IMR-90 (cell line): ENCODE measurements at regions not wholly inside any gene's neighbourhood (a gene's known extent, or its start where the extent isn't known, plus 50 kb on each side); places are given as distances from the start of the nearest gene placed in this dataset.

Experiments used
- ATAC-seq: fragments of 200-7000 bp; cut with Tn5 transposase; 2 replicates; pipeline ENCODE4 v1.9.1; 2020; ENCODE audit warnings: low read depth, mild to moderate bottlenecking, moderate library complexity
- BruUV-seq: library from RNA; stranded (reverse); fragments of 400-500 nt; replicated peaks from 2 replicates; lab custom pipeline; 2021; lab: Mats Ljungman, UMichigan
- CTCF ChIA-PET: fragments of 300-600 bp; formaldehyde crosslinking; extraction: SDS; loops from one replicate; lab custom pipeline; 2021; ENCODE audit warnings: antibody characterized with exemption; lab: Yijun Ruan, JAX
- POLR2A ChIA-PET: fragments of 300-600 bp; sonication (Branson Sonifier 250); formaldehyde crosslinking; loops from one replicate; lab custom pipeline; 2022; ENCODE audit warnings: antibody characterized with exemption; ENCODE audit not compliant: unreplicated experiment; lab: Charles Lee
- DNase-seq: peaks from one replicate; pipeline ENCODE4 v3.0.0; 2013
- H2AFZ ChIP-seq: replicated peaks from 2 replicates; pipeline ENCODE3; 2013; ENCODE audit warnings: low read length, mild to moderate bottlenecking; ENCODE audit not compliant: poor library complexity
- H2AK5ac ChIP-seq: 2 replicates; pipeline ENCODE4 v1.6.1; 2013; ENCODE audit warnings: low read depth, low read length, inconsistent platforms
- H2AK9ac ChIP-seq: replicated peaks from 2 replicates; pipeline ENCODE3; 2013; ENCODE audit warnings: mild to moderate bottlenecking, low read depth, low read length, moderate library complexity; ENCODE audit not compliant: poor library complexity
- H2BK120ac ChIP-seq: 2 replicates; pipeline ENCODE4 v1.6.1; 2013; ENCODE audit warnings: low read depth, low read length, inconsistent platforms
- H2BK15ac ChIP-seq: 3 replicates; pipeline ENCODE4 v1.6.1; 2013; ENCODE audit warnings: low read depth, low read length, inconsistent platforms
- H2BK20ac ChIP-seq: 2 replicates; pipeline ENCODE4 v1.6.1; 2013; ENCODE audit warnings: low read depth, mild to moderate bottlenecking, inconsistent platforms, low read length, moderate library complexity
- H2BK5ac ChIP-seq: 2 replicates; pipeline ENCODE4 v1.6.1; 2013; ENCODE audit warnings: mild to moderate bottlenecking, low read depth, low read length, inconsistent platforms; ENCODE audit not compliant: poor library complexity, severe bottlenecking
- H3K14ac ChIP-seq: replicated peaks from 2 replicates; pipeline ENCODE4 v1.6.1; 2013; ENCODE audit warnings: low read depth, low read length, inconsistent platforms
- H3K18ac ChIP-seq: 2 replicates; pipeline ENCODE4 v1.6.1; 2013; ENCODE audit warnings: low read depth, low read length, control low read depth
- H3K23ac ChIP-seq: 2 replicates; pipeline ENCODE4 v1.6.1; 2013; ENCODE audit warnings: low read depth, low read length, inconsistent platforms
- H3K27ac ChIP-seq: 2 replicates; pipeline ENCODE4 v1.5.1; 2013; ENCODE audit warnings: mild to moderate bottlenecking, control low read depth, low read length; ENCODE audit not compliant: insufficient read depth
- H3K27me3 ChIP-seq: 2 replicates; pipeline ENCODE4 v1.6.1; 2013; ENCODE audit warnings: low read length; ENCODE audit not compliant: control insufficient read depth, insufficient read depth
- H3K36me3 ChIP-seq: 2 replicates; pipeline ENCODE4 v1.6.1; 2013; ENCODE audit warnings: low read length, mixed read lengths; ENCODE audit not compliant: control insufficient read depth, insufficient read depth
- H3K4ac ChIP-seq: 2 replicates; pipeline ENCODE4 v1.6.1; 2013; ENCODE audit warnings: low read depth, low read length, inconsistent platforms
- H3K4me1 ChIP-seq: 2 replicates; pipeline ENCODE4 v1.6.1; 2013; ENCODE audit warnings: low read length, mixed read lengths; ENCODE audit not compliant: control insufficient read depth, insufficient read depth
- H3K4me2 ChIP-seq: 2 replicates; pipeline ENCODE4 v1.6.1; 2013; ENCODE audit warnings: low read depth, mild to moderate bottlenecking, control low read depth, low read length, moderate library complexity
- H3K4me3 ChIP-seq: 2 replicates; pipeline ENCODE4 v1.5.1; 2013; ENCODE audit warnings: low read depth, mild to moderate bottlenecking, control low read depth, low read length, moderate library complexity; ENCODE audit not compliant: insufficient read depth
- H3K56ac ChIP-seq: 2 replicates; pipeline ENCODE4 v1.6.1; 2013; ENCODE audit warnings: low read length, inconsistent platforms; ENCODE audit not compliant: insufficient read depth; ENCODE audit errors: extremely low read depth
- H3K79me1 ChIP-seq, 2 experiments: 2 replicates each; pipeline ENCODE4 v1.6.1; 2013; ENCODE audit warnings: low read length in 2 of 2, inconsistent platforms in 1 of 2, low read depth in 1 of 2
- H3K9ac ChIP-seq: 2 replicates; pipeline ENCODE4 v1.6.1; 2013; ENCODE audit warnings: low read depth, low read length, control low read depth
- H3K9me1 ChIP-seq: 2 replicates; pipeline ENCODE4 v1.6.1; 2013; ENCODE audit warnings: low read length, inconsistent platforms; ENCODE audit not compliant: insufficient read depth
- H3K9me3 ChIP-seq: 2 replicates; pipeline ENCODE4 v1.6.1; 2013; ENCODE audit warnings: low read length; ENCODE audit not compliant: control insufficient read depth, insufficient read depth
- H4K20me1 ChIP-seq: 2 replicates; pipeline ENCODE4 v1.6.1; 2013; ENCODE audit warnings: low read length, inconsistent platforms; ENCODE audit not compliant: insufficient read depth
- H4K5ac ChIP-seq: 2 replicates; pipeline ENCODE4 v1.6.1; 2013; ENCODE audit warnings: mild to moderate bottlenecking, low read depth, low read length, control low read depth
- H4K8ac ChIP-seq, 2 experiments: 2 replicates each; pipeline ENCODE4 v1.6.1; 2013; ENCODE audit warnings: low read depth in 2 of 2, low read length in 2 of 2, control low read depth in 1 of 2, inconsistent platforms in 1 of 2
- H4K91ac ChIP-seq: 2 replicates; pipeline ENCODE4 v1.6.1; 2013; ENCODE audit warnings: low read depth, low read length, inconsistent platforms; ENCODE audit not compliant: insufficient read depth
- BHLHE40 ChIP-seq: fragments of 150-350 bp; IDR thresholded peaks from 2 replicates; pipeline ENCODE4 v1.6.1; 2016; ENCODE audit warnings: mild to moderate bottlenecking, low read depth, low read length
- CEBPB ChIP-seq: IDR thresholded peaks from 2 replicates; pipeline ENCODE4 v1.6.1; 2012; ENCODE audit warnings: low read depth, low read length, improper control_type of control experiment
- CHD1 ChIP-seq: IDR thresholded peaks from 2 replicates; pipeline ENCODE4 v1.6.1; 2012; ENCODE audit warnings: low read depth, low read length, improper control_type of control experiment
- CTCF ChIP-seq: conservative IDR thresholded peaks from 2 replicates; pipeline ENCODE4 v1.5.1; 2012; ENCODE audit warnings: mild to moderate bottlenecking, low read depth, low read length, improper control_type of control experiment
- ELK1 ChIP-seq: fragments of 150-350 bp; IDR thresholded peaks from 2 replicates; pipeline ENCODE4 v1.6.1; 2016; ENCODE audit warnings: low read depth, mild to moderate bottlenecking, low read length, moderate library complexity, borderline replicate concordance
- FOS ChIP-seq: fragments of 150-350 bp; IDR thresholded peaks from 2 replicates; pipeline ENCODE4 v1.6.1; 2016; ENCODE audit warnings: low read depth, low read length
- MAFK ChIP-seq: IDR thresholded peaks from 2 replicates; pipeline ENCODE4 v1.6.1; 2012; ENCODE audit warnings: low read depth, low read length, improper control_type of control experiment
- MAZ ChIP-seq: IDR thresholded peaks from 2 replicates; pipeline ENCODE4 v1.6.1; 2012; ENCODE audit warnings: low read depth, mild to moderate bottlenecking, low read length, improper control_type of control experiment, moderate library complexity, borderline replicate concordance
- MXI1 ChIP-seq: IDR thresholded peaks from 2 replicates; pipeline ENCODE4 v1.6.1; 2012; ENCODE audit warnings: low read depth, mild to moderate bottlenecking, low read length, moderate library complexity, borderline replicate concordance
- NFE2L2 ChIP-seq: fragments of 150-350 bp; IDR thresholded peaks from 2 replicates; pipeline ENCODE4 v1.6.1; 2016; ENCODE audit warnings: low read depth, mild to moderate bottlenecking, low read length
- POLR2A ChIP-seq: IDR thresholded peaks from 2 replicates; pipeline ENCODE4 v1.6.1; 2012; ENCODE audit warnings: mild to moderate bottlenecking, low read depth, low read length
- RAD21 ChIP-seq: IDR thresholded peaks from 2 replicates; pipeline ENCODE4 v1.6.1; 2012; ENCODE audit warnings: low read length, improper control_type of control experiment
- RCOR1 ChIP-seq: IDR thresholded peaks from 2 replicates; pipeline ENCODE4 v1.6.1; 2012; ENCODE audit warnings: mild to moderate bottlenecking, low read length, improper control_type of control experiment; ENCODE audit not compliant: insufficient replicate concordance
- RFX5 ChIP-seq: IDR thresholded peaks from 2 replicates; pipeline ENCODE4 v1.8.0; 2012; ENCODE audit warnings: low read depth, mild to moderate bottlenecking, low read length, moderate library complexity
- SMC3 ChIP-seq: fragments of 150-350 bp; IDR thresholded peaks from 2 replicates; pipeline ENCODE4 v1.6.1; 2016; ENCODE audit warnings: low read depth, mild to moderate bottlenecking, antibody characterized with exemption, low read length, moderate library complexity
- USF2 ChIP-seq: fragments of 150-350 bp; IDR thresholded peaks from 2 replicates; pipeline ENCODE4 v1.6.1; 2017; ENCODE audit warnings: mild to moderate bottlenecking, antibody characterized with exemption, low read length, low read depth
- WGBS, 2 experiments: methylation state at CpG; one replicate each; pipeline versions ENCODE4 v1.1.5 to v1.1.7; 2013; ENCODE audit warnings: missing lambda C conversion rate in 2 of 2; ENCODE audit not compliant: insufficient read length in 1 of 2; ENCODE audit errors: extremely low coverage in 2 of 2; 5-methylcytosine and 5-hydroxymethylcytosine counted together
- dilution Hi-C: fragments of 300-500 bp; cut with HindIII; formaldehyde crosslinking; loops from one replicate; pipeline ENCODE4 v1.14.3; 2018; ENCODE audit warnings: low sequenced_read_pairs; ENCODE audit not compliant: unreplicated experiment
- in situ Hi-C: fragments of 300-500 bp; cut with MboI; formaldehyde crosslinking; loops from 3 replicates; pipeline ENCODE4 v1.14.3; 2019; ENCODE audit warnings: low sequenced_read_pairs, inconsistent platforms, mixed read lengths
- intact Hi-C: fragments of 100-400 bp; cut with micrococcal nuclease; formaldehyde crosslinking; loops from 2 replicates; pipeline ENCODE4 v1.10.0; 2022

- BruUV-seq = no TSS peak
- no peaks in the 10 kb centered on the region for H3K27me3 ChIP-seq
- H3K18ac ChIP-seq = no peak overlapping the region
- no CpG with 5 or more reads among the region's 4 CpGs for WGBS, 2 experiments
- H2AK5ac ChIP-seq = no peak overlapping the region
- no peak overlapping the region for H4K8ac ChIP-seq
- no peak overlapping the region for H3K56ac ChIP-seq
- dilution Hi-C loops = no loop called here
- no peak for TF ChIP-seq FOS
- TF ChIP-seq MAZ = no peak
- TF ChIP-seq BHLHE40 = no peak
- no peak for TF ChIP-seq POLR2A
- TF ChIP-seq USF2 = no peak
- no peak for TF ChIP-seq CEBPB
- no peak for TF ChIP-seq MAFK
- TF ChIP-seq CHD1 = no peak
- no peak for TF ChIP-seq RCOR1
- TF ChIP-seq MXI1 = no peak
- no peak for TF ChIP-seq RFX5
- TF ChIP-seq ELK1 = no peak
- no peak for TF ChIP-seq SMC3
- TF ChIP-seq NFE2L2 = no peak
- no peak for TF ChIP-seq CTCF
- TF ChIP-seq RAD21 = no peak
- no peak overlapping the region for H3K9ac ChIP-seq
- no peak overlapping the region for H4K91ac ChIP-seq
- no peak overlapping the region for H4K5ac ChIP-seq
- H3K36me3 ChIP-seq = no peaks in the 10 kb centered on the region
- no peaks in the 10 kb centered on the region for H4K20me1 ChIP-seq
- H2BK120ac ChIP-seq = no peak overlapping the region
- in situ Hi-C loops = no loop called here
- no peak overlapping the region for H2AFZ ChIP-seq
- no peak overlapping the region for H3K4me3 ChIP-seq
- no peaks in the 10 kb centered on the region for H3K4me1 ChIP-seq
- ChIA-PET CTCF (no interaction called here), POLR2A (no interaction called here)
- no peak overlapping the region for H2BK15ac ChIP-seq
- no peak overlapping the region for H3K27ac ChIP-seq
- intact Hi-C loops = no loop called here
- H2BK5ac ChIP-seq = no peak overlapping the region
- no peak for DNase-seq
- H3K79me1 ChIP-seq = no peaks in the 10 kb centered on the region
- peaks cover 36% of the 10 kb centered on the region for H3K9me3 ChIP-seq
- no peak overlapping the region for H2AK9ac ChIP-seq
- H3K9me1 ChIP-seq = no peaks in the 10 kb centered on the region
- no peak overlapping the region for H3K4ac ChIP-seq
- no peak overlapping the region for H3K14ac ChIP-seq
- ATAC-seq = no peak
- H3K4me2 ChIP-seq = no peak overlapping the region
- H3K23ac ChIP-seq = no peak overlapping the region
- no peak overlapping the region for H2BK20ac ChIP-seq
Measured at GRCh38 chr18:78244779-78245178, 734.8 kb upstream of the SALL3 start.
